Hypothalamus (tissue), 51 donors: ENCODE measurements at regions not wholly inside any gene's neighbourhood (a gene's known extent, or its start where the extent isn't known, plus 50 kb on each side); places are given as distances from the start of the nearest gene placed in this dataset.

Source experiments
- DNase-seq, 51 donors: peaks; one replicate each; lab custom pipeline; 2025; lab: John Stamatoyannopoulos, UW

GRCh38 chr1:168391851-168392681, 111.4 kb downstream of the TBX19 start:
- no peak for DNase-seq

GRCh38 chr1:168390271-168390670, 109.6 kb downstream of the TBX19 start:
- DNase-seq = no peak

- no peak for DNase-seq
Observed at GRCh38 chr1:168387781-168388760, 107.4 kb downstream of the TBX19 start.

- DNase-seq = peak in 25 of 51 donors; percentile 6 to 76 (median 38)
Observed at GRCh38 chr1:168386949-168387586, 106.4 kb downstream of the TBX19 start.

GRCh38 chr1:168386492-168386891, 105.8 kb downstream of the TBX19 start:
- no peak for DNase-seq

GRCh38 chr1:168381850-168382249, 101.2 kb downstream of the TBX19 start:
- no peak for DNase-seq

- no peak for DNase-seq
Observed at GRCh38 chr1:168380945-168381344, 100.3 kb downstream of the TBX19 start.

GRCh38 chr1:168379104-168379860, 98.6 kb downstream of the TBX19 start:
- DNase-seq = no peak

- DNase-seq = no peak
Observed at GRCh38 chr1:168375566-168376300, 95.1 kb downstream of the TBX19 start.

GRCh38 chr1:168374566-168374965, 93.9 kb downstream of the TBX19 start:
- no peak for DNase-seq

GRCh38 chr1:168373869-168374268, 93.2 kb downstream of the TBX19 start:
- DNase-seq = peak in 5 of 51 donors; percentile 11 to 46 (median 30)

GRCh38 chr1:168372861-168373371, 92.2 kb downstream of the TBX19 start:
- no peak for DNase-seq

- no peak for DNase-seq
Observed at GRCh38 chr1:168372307-168372706, 91.6 kb downstream of the TBX19 start.

- DNase-seq = no peak
Observed at GRCh38 chr1:168371477-168371876, 90.8 kb downstream of the TBX19 start.

- no peak for DNase-seq
Observed at GRCh38 chr1:168370586-168370985, 89.9 kb downstream of the TBX19 start.

GRCh38 chr1:168369655-168370054, 89.0 kb downstream of the TBX19 start:
- no peak for DNase-seq

GRCh38 chr1:168368131-168368530, 87.5 kb downstream of the TBX19 start:
- no peak for DNase-seq

- no peak for DNase-seq
Observed at GRCh38 chr1:168365719-168366479, 85.2 kb downstream of the TBX19 start.
